Uterus (tissue), 3 donors: ENCODE measurements at regions not wholly inside any gene's neighbourhood (a gene's known extent, or its start where the extent isn't known, plus 50 kb on each side); places are given as distances from the start of the nearest gene placed in this dataset. TPM values are rescaled to one million over a fixed set of nuclear protein-coding genes. Genes with fewer than 3 reads are reported as not detected.

ENCODE experiments used
- DNase-seq, 2 donors: peaks; one replicate each; pipeline ENCODE4 v3.0.0-alpha.2; 2019 to 2020
- H3K27ac ChIP-seq, 2 donors: fragments of 200-600 bp; sonication (generic); 1 replicate in 1 of 2; 2 replicates in 1 of 2; pipeline ENCODE4 v1.5.1; 2016 to 2018
- H3K27me3 ChIP-seq, 2 donors: fragments of 200-600 bp; sonication (generic); one replicate each; pipeline ENCODE4 v1.5.1; 2018 to 2019; ENCODE audit warnings: control low read depth in 1 of 2
- H3K36me3 ChIP-seq, 2 donors: fragments of 200-600 bp; sonication (generic); one replicate each; pipeline ENCODE4 v1.5.1; 2019; ENCODE audit warnings: control low read depth in 1 of 2
- H3K4me1 ChIP-seq, 2 donors: fragments of 200-600 bp; sonication (generic); one replicate each; pipeline ENCODE4 v1.5.1; 2018 to 2019; ENCODE audit warnings: control low read depth in 1 of 2
- H3K4me3 ChIP-seq, 2 donors: fragments of 200-600 bp; sonication (generic); 1 replicate in 1 of 2; 2 replicates in 1 of 2; pipeline ENCODE4 v1.5.1; 2018 to 2019; ENCODE audit warnings: mild to moderate bottlenecking in 1 of 2
- H3K9me3 ChIP-seq, 2 donors: fragments of 200-600 bp; sonication (generic); one replicate each; pipeline ENCODE4 v1.5.1; 2019; ENCODE audit warnings: control low read depth in 1 of 2
- CTCF ChIP-seq, 4 experiments: fragments of 200-600 bp in 2 of 4; fragments of 450-650 bp in 2 of 4; sonication (generic) in 2 of 4; IDR thresholded peaks; one replicate each; pipeline ENCODE4 v1.5.1; 2016 to 2019; ENCODE audit warnings: antibody characterized with exemption in 4 of 4, mild to moderate bottlenecking in 2 of 4, moderate library complexity in 1 of 4
- POLR2A ChIP-seq, 2 donors: fragments of 450-650 bp; IDR thresholded peaks; one replicate each; pipeline ENCODE4 v1.6.1; 2016; ENCODE audit warnings: antibody characterized with exemption in 2 of 2, mild to moderate bottlenecking in 1 of 2, moderate library complexity in 1 of 2
- intact Hi-C: fragments of 100-400 bp; cut with DNase I; formaldehyde crosslinking; loops from one replicate; pipeline ENCODE4 v1.15.1; 2023; ENCODE audit warnings: low total_unique reads
- small RNA-seq: library from RNA; depleted of rRNA; stranded (forward); fragments of <200 nt; gene quantifications from one replicate; pipeline ENCODE3, GENCODE V24; 2016
- donor health status: DM: yes; HTN: yes; CAD: no.

DNA sequence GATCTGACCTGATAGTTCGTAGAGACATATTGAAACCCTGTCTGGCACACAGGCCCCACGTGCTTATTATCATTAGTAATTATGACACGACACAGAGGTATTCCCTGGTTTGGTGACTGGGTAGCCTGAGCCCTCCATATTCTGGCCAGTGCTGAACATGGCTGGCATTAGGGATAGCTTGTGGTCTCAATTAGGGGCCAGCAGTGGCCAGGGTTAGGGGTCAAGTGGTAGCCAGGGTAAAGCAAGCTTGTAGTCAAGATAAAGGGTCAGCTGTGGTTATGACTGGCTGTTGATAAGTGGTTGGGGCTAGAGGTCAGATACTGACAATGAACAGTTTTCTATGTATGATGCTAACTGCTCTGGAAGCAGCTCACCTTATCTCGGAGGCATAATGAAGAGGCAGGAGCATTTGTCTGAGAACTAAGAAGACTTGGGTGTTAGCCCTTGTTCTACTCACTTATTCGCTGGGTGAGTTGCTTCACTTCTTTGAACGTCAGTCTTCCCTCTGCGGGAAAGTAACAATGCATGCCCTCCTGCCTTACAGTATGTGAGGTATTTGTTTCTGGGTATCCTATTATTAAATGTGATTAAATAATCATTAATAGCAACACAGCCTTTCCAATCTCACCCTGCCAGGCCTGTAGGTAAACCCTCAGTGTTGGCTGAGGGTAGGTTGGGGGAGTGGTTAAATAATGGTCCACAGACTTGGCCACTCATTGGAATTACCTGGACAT is 66.7 kb downstream of the VEGFA start:
- H3K36me3 ChIP-seq = no peaks in the 10 kb centered on the region
- H3K4me1 ChIP-seq = no peaks in the 10 kb centered on the region
- intact Hi-C loops = no loop called here
- no peak overlapping the region for H3K27ac ChIP-seq
- no peaks in the 10 kb centered on the region for H3K27me3 ChIP-seq
- H3K4me3 ChIP-seq = no peak overlapping the region
- no peak for TF ChIP-seq CTCF (IDR thresholded peaks at IDR 0.05)
- TF ChIP-seq POLR2A (IDR thresholded peaks at IDR 0.05) = no peak
- no peaks in the 10 kb centered on the region for H3K9me3 ChIP-seq
- no peak for DNase-seq

Small RNA genes lying in the stretch of these regions (small RNA-seq; reads per million reads assigned to genes)
- not detected for gene AL157371.1
